NCI-H510A (cell line): ENCODE measurements at regions not wholly inside any gene's neighbourhood (a gene's known extent, or its start where the extent isn't known, plus 50 kb on each side); places are given as distances from the start of the nearest gene placed in this dataset.

Source experiments
- DNase-seq: peaks from one replicate; lab custom pipeline; 2025; lab: John Stamatoyannopoulos, UW

GRCh38 chr18:43572163-43572562, 294.9 kb upstream of the SYT4 start:
- DNase-seq, result no peak

DNA sequence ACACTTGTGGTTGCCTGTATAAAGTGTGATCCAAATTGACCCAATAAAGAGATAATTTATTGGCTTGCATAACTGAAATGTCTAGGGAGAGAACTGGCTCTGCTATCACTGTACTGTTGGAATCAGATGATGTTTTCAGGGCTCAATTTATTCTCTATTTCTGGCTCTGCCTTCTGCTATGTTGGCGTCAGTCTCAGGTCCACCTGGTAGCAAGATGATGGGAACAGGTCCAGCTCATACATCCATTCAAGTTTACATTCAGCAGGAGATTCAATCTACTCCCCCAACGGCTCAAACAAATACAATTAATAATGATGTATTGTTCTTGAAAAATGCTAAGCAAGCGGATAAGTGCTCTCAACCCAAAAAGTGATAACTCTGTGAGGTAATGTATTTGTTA, 297.7 kb upstream of the SYT4 start:
- no peak for DNase-seq

- DNase-seq, result no peak
Observed at GRCh38 chr18:43578211-43578610, 300.9 kb upstream of the SYT4 start.

- DNase-seq, result no peak
Observed at GRCh38 chr18:43578706-43579105, 301.4 kb upstream of the SYT4 start.

DNA sequence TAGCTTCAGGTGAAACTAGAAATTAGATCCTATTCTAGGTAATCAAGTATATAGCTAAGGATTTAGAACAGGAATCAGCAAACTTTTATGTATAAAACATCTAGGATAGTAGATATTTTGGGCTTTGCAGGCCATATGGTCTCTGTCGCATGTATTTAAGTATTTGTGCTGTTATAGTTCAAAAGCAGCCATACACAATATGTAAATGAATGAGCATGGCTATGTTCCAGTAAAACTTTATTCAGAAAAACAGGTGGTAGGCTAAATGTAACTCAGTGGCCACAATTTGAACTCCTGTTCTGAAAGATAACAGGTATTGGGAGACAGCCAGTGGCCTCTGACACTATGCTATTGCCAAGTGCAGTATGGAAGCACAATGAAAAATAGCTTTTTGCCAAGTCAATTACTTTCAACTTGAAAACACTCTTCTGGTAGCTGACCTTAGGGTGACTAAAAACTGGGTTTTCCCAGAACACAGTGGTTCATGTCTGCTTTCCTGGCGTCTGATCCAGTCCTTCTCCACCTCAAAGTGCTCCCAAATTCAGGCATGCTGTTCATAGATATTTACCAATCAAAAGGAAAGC, 304.7 kb upstream of the SYT4 start:
- DNase-seq, result no peak

- no peak for DNase-seq
Observed at GRCh38 chr18:43587538-43588153, 310.4 kb upstream of the SYT4 start.

GRCh38 chr18:43588838-43589237, 311.5 kb upstream of the SYT4 start:
- no peak for DNase-seq

- no peak for DNase-seq
Observed at GRCh38 chr18:43589611-43590151, 312.4 kb upstream of the SYT4 start.

DNA sequence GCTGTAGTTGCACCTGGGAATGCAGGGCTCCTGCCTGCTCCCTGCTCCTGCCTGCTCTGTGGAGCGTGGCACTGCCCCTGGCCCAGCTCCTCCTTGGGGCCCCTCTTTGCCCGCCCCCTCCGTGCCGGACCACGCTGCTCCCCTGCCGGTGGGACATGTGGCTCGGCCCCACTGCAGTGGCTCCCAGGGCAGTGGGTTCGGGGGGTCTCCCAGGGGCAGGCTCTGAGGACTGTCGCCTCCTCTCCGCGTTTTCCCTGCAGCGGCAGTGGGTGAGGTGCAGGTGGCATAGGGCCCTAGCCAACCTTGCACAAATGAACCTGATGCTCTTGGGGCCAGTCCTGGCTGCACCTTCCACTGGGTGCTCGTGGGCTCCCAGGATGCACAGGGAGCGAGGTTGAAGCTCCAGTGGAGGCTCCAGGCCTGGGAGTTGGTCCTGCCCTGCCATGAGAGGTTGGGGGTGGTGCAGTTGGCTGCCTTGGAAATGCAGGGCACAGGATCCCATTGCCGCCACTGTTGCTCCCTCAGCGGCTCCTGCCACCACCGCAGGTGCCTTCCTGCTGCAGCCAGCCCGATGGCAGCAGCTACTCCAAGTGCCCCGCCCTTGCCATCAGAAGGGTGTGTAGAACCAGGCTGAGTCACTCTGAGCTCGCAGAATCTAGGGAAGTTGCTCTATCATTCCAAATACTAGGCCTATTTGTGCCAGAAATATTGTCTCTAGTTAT, 313.1 kb upstream of the SYT4 start:
- DNase-seq, result no peak

- no peak for DNase-seq
Observed at GRCh38 chr18:43592269-43592668, 315.0 kb upstream of the SYT4 start.

DNA sequence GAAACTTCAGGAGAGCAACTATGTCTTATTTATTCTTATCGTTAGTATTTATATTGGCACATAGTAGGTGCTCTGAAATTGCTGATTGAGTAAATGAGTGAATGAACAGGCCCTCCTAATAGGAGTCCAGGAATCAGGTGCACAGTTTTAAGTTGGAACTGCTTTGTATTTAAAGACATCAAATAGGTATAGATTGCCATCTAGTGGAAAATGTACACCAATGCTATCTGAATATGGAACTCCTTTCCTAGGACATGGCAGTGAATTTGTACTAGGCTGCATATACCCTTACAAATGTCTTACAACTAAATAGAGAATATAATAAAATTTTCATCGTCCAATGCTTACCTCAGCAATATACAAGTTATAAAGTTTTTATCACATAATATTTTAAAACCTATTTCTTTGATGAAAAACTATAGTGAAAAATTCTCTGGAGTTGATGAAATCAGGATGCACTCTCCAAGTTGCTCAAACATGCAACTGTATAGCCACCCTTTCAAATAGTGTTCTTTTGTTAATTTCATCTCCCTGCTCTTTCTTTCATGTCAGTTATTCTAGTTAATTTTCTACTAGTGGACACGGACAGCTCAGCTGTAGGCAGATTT, 318.9 kb upstream of the SYT4 start:
- no peak for DNase-seq

DNA sequence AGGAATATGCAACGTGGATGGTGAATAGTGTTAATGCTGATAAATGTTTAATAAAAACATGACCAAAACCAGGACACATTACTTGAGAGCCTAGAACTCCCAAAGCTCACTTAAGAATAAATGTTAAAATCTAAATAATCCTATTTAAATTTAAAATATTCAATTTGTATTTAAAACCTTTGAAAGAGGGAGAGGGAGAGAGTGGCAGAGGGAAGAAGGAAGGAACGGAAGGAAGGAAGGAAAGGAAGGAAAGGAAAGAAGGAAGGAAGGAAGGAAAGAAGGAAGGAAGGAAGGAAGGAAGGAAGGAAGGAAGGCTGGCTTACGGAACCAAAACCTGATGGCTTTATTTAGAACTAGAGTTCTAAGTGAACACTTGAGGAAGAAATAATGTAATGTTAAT, 324.1 kb upstream of the SYT4 start:
- no peak for DNase-seq

- no peak for DNase-seq
Observed at GRCh38 chr18:43605224-43605623, 327.9 kb upstream of the SYT4 start.

- DNase-seq, result peak; percentile 37
Observed at GRCh38 chr18:43606795-43607194, 329.5 kb upstream of the SYT4 start.

GRCh38 chr18:43620936-43621335, 343.6 kb upstream of the SYT4 start:
- no peak for DNase-seq

GRCh38 chr18:43622024-43622423, 344.7 kb upstream of the SYT4 start:
- no peak for DNase-seq

- DNase-seq, result no peak
Observed at GRCh38 chr18:43625582-43625981, 348.3 kb upstream of the SYT4 start.

GRCh38 chr18:43627848-43628530, 350.7 kb upstream of the SYT4 start:
- no peak for DNase-seq

DNA sequence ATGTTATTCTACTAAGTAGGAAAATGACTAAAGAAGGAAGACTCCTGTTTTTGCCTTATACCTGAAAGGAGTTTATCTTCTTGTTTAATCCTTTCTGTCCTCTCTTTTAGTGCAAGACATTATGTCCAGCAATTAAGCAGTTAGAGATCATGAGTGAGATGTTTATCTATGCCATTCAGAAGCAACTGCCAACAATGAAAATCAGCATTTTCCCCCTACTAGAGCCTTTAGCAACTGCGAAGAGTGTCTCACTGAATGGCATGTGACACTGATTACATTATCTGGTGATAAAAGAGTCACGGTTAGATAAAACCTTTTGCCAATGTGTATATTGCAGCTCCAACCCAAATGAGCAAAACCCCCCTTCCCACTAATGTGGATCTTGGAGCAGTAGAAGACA, 357.7 kb upstream of the SYT4 start:
- DNase-seq, result no peak

DNA sequence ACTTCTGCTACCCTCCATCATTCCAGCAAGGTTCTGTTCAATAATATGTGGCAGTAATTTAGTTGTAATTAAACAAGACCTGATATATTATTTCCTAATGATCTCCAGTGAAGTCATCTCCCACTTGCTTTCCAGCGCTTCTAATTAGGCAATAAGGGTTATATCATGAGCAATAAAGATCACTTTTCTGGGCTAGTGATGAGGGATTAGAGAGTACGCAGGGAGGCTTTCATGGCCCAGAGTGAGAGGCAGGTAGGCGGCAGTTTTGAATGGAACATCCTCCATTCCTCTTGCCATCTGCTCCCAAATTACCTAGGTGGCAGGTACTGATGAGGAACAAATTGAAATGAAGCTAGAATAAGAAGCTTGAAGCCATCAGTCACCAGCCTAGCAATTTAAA, 358.1 kb upstream of the SYT4 start:
- no peak for DNase-seq

GRCh38 chr18:43642727-43643330, 365.5 kb upstream of the SYT4 start:
- DNase-seq, result no peak

DNA sequence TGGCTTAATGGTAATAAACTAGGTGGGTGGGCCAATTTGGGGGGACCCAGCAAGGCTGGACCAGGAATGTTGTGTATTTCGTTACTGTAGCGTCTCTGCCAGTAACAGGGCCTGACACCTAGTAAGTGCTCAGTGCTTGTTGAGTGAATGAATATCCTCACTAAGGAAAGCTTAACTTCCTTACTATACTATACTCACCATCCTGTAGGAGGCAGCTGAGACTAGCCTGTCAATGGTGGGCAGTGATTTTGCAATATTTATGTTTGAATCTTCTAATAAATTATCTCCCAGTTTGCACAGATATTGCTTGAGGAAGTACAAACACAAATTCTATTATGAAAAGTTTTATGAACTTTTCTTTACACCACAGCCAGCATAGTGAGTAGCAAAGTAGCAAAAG, 370.7 kb upstream of the SYT4 start:
- DNase-seq, result no peak
